SK-N-SH (cell line): ENCODE measurements at regions not wholly inside any gene's neighbourhood (a gene's known extent, or its start where the extent isn't known, plus 50 kb on each side); places are given as distances from the start of the nearest gene placed in this dataset.

Source experiments
- CTCF ChIA-PET: fragments of 300-600, 350-600 bp; formaldehyde crosslinking; extraction: SDS; loops from one replicate; lab custom pipeline; 2021; lab: Yijun Ruan, JAX
- POLR2A ChIA-PET: fragments of 350-600 bp; sonication (Branson Sonifier 250); formaldehyde crosslinking; extraction: SDS; loops from one replicate; lab custom pipeline; 2020; ENCODE audit warnings: antibody characterized with exemption, inconsistent platforms; lab: Yijun Ruan, JAX
- DNase-seq: peaks from one replicate; pipeline ENCODE4 v3.0.0; 2012
- H2AFZ ChIP-seq: fragments of 200-600 bp; sonication (generic); 2 replicates; pipeline ENCODE4 v1.8.1; 2016; ENCODE audit warnings: antibody characterized with exemption, mild to moderate bottlenecking, low read depth
- H3F3A ChIP-seq: fragments of 200-600 bp; sonication (generic); replicated peaks from 2 replicates; pipeline ENCODE3; 2016; ENCODE audit warnings: antibody characterized with exemption, mild to moderate bottlenecking; ENCODE audit not compliant: insufficient read depth
- H3K27ac ChIP-seq, 2 experiments: fragments of 200-500 bp in 1 of 2; fragments of 200-600 bp in 1 of 2; sonication (Bioruptor generic) in 1 of 2; sonication (generic), shearing (Covaris generic) in 1 of 2; 2 replicates each; pipeline versions ENCODE4 v1.5.1 to v1.6.1; 2014 to 2016; ENCODE audit warnings: low read depth in 2 of 2, inconsistent platforms in 1 of 2, low read length in 1 of 2, mild to moderate bottlenecking in 1 of 2, mixed read lengths in 1 of 2
- H3K27me3 ChIP-seq: fragments of 200-600 bp; sonication (generic), shearing (Covaris generic); 2 replicates; pipeline ENCODE4 v1.6.1; 2016; ENCODE audit warnings: mixed run types; ENCODE audit not compliant: insufficient read depth
- H3K36me3 ChIP-seq, 2 experiments: fragments of 200-500 bp in 1 of 2; fragments of 200-600 bp in 1 of 2; sonication (Bioruptor generic) in 1 of 2; sonication (generic) in 1 of 2; replicated peaks in 1 of 2; 2 replicates each; pipeline versions ENCODE3 to v1.5.1; 2014 to 2016; ENCODE audit warnings: low read length in 1 of 2, mild to moderate bottlenecking in 1 of 2; ENCODE audit not compliant: insufficient read depth in 2 of 2, control insufficient read depth in 1 of 2
- H3K4me1 ChIP-seq, 2 experiments: fragments of 200-500 bp in 1 of 2; fragments of 200-600 bp in 1 of 2; sonication (Bioruptor generic) in 1 of 2; sonication (generic), shearing (Covaris generic) in 1 of 2; 2 replicates each; pipeline versions ENCODE4 v1.5.1 to v1.6.1; 2014 to 2016; ENCODE audit warnings: low read depth in 1 of 2, low read length in 1 of 2, mixed run types in 1 of 2; ENCODE audit not compliant: insufficient read depth in 2 of 2, control insufficient read depth in 1 of 2
- H3K4me2 ChIP-seq: fragments of 200-600 bp; sonication (generic), shearing (Covaris generic); 2 replicates; pipeline ENCODE4 v1.6.1; 2017; ENCODE audit warnings: mixed run types
- H3K4me3 ChIP-seq, 2 experiments: fragments of 200-500 bp in 1 of 2; fragments of 200-600 bp in 1 of 2; sonication (Bioruptor generic) in 1 of 2; sonication (generic), shearing (Covaris generic) in 1 of 2; 2 replicates each; pipeline versions ENCODE4 v1.5.1 to v1.8.1; 2014 to 2016; ENCODE audit warnings: low read depth in 2 of 2, inconsistent platforms in 1 of 2, low read length in 1 of 2, mild to moderate bottlenecking in 1 of 2, mixed read lengths in 1 of 2, moderate library complexity in 1 of 2
- H3K79me2 ChIP-seq: fragments of 200-600 bp; sonication (generic); 2 replicates; pipeline ENCODE4 v1.8.1; 2017; ENCODE audit warnings: mild to moderate bottlenecking; ENCODE audit not compliant: insufficient read depth
- H3K9ac ChIP-seq: fragments of 200-600 bp; sonication (generic); 2 replicates; pipeline ENCODE4 v1.6.1; 2017; ENCODE audit warnings: mixed run types
- H3K9me2 ChIP-seq: fragments of 200-600 bp; sonication (generic); 2 replicates; pipeline ENCODE4 v1.6.1; 2017; ENCODE audit warnings: mixed run types
- H3K9me3 ChIP-seq: fragments of 200-600 bp; sonication (generic); 2 replicates; pipeline ENCODE4 v1.6.1; 2017; ENCODE audit warnings: mixed run types, mild to moderate bottlenecking, moderate library complexity
- H4K20me1 ChIP-seq: fragments of 200-600 bp; sonication (generic); 2 replicates; pipeline ENCODE4 v1.6.1; 2017; ENCODE audit warnings: mild to moderate bottlenecking, mixed run types; ENCODE audit not compliant: insufficient read depth
- FOSL2 ChIP-seq: IDR thresholded peaks from 2 replicates; pipeline ENCODE4 v1.4.0; 2012; ENCODE audit warnings: low read depth, mild to moderate bottlenecking, moderate library complexity, borderline replicate concordance
- FOXJ3 ChIP-seq: sonication (generic); formaldehyde crosslinking; IDR thresholded peaks from 2 replicates; pipeline ENCODE4 v1.5.1; 2020; ENCODE audit warnings: mild to moderate bottlenecking, missing genetic modification reagents
- GATA2 ChIP-seq: sonication (generic); formaldehyde crosslinking; IDR thresholded peaks from 2 replicates; pipeline ENCODE4 v1.5.0; 2020; ENCODE audit warnings: mild to moderate bottlenecking, missing genetic modification reagents
- MEF2A ChIP-seq: IDR thresholded peaks from 2 replicates; pipeline ENCODE4 v1.4.0; 2012; ENCODE audit warnings: low read depth, borderline replicate concordance
- MXI1 ChIP-seq: IDR thresholded peaks from 2 replicates; pipeline ENCODE4 v1.6.1; 2012; ENCODE audit warnings: mild to moderate bottlenecking, low read depth, low read length, improper control_type of control experiment
- NRF1 ChIP-seq: IDR thresholded peaks from 2 replicates; pipeline ENCODE4 v1.6.1; 2012; ENCODE audit warnings: low read depth, mild to moderate bottlenecking, low read length
- RAD21 ChIP-seq: IDR thresholded peaks from 2 replicates; pipeline ENCODE4 v1.6.1; 2012; ENCODE audit warnings: mild to moderate bottlenecking, low read length
- RFX5 ChIP-seq: IDR thresholded peaks from 2 replicates; pipeline ENCODE4 v1.6.1; 2012; ENCODE audit warnings: mild to moderate bottlenecking, improper control_type of control experiment, low read length
- SIN3A ChIP-seq: IDR thresholded peaks from 2 replicates; pipeline ENCODE4 v1.6.1; 2012; ENCODE audit warnings: low read depth, mild to moderate bottlenecking, low read length, moderate library complexity, borderline replicate concordance
- TCF12 ChIP-seq: IDR thresholded peaks from 2 replicates; pipeline ENCODE4 v1.4.0; 2012
- YY1 ChIP-seq: IDR thresholded peaks from 2 replicates; pipeline ENCODE4 v1.4.0; 2012; ENCODE audit warnings: low read depth, mild to moderate bottlenecking
- WGBS: methylation state at CpG from one replicate; pipeline ENCODE4 v1.1.6; 2017; ENCODE audit warnings: low lambda C conversion rate; 5-methylcytosine and 5-hydroxymethylcytosine counted together
- TF ChIP-seq, protein P1 (sequence below): IDR thresholded peaks from 2 replicates; pipeline ENCODE4 v1.6.1; 2012; ENCODE audit warnings: mild to moderate bottlenecking, low read depth, low read length, moderate library complexity
- TF ChIP-seq, protein P2 (sequence below): fragments of 200-600 bp; sonication (generic); IDR thresholded peaks from 2 replicates; pipeline ENCODE4 v1.6.1; 2017; ENCODE audit warnings: antibody characterized with exemption, mild to moderate bottlenecking, moderate library complexity
- TF ChIP-seq, protein P3 (sequence below): IDR thresholded peaks from 2 replicates; pipeline ENCODE4 v1.4.0; 2012; ENCODE audit warnings: low read depth

DNA sequence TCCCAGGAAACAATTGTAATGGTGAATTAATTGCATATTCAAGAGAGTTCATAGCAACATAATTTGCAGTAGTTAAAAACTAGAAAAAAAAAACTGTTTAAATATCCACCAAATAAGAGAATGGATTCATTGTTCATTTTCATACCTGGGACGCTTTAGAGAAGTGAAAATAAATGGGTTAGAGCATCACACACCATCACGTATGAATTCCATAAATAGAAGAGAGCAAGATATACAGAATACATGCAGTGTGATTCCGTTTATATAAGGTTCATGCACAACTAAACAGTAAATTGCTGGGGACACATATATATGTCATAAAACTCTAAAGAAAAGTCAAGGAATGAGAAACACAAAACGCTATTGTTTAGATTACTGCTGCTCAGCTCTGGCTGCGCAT, 577.0 kb upstream of the KCNMB2 start:
- WGBS = 94% methylated on average over 5 of the region's 5 CpGs
- CTCF ChIA-PET = interaction anchor here (0.7 kb wide), 1 partner anchor 379 kb away, joined by 3 read pairs; no protein-coding TSS in a partner anchor

More for the DNA sequence above, 577.0 kb upstream of the KCNMB2 start:
- H3K4me3 ChIP-seq = no peak overlapping the region
- H4K20me1 ChIP-seq = no peaks in the 10 kb centered on the region
- H3K27ac ChIP-seq = no peak overlapping the region
- TF ChIP-seq MXI1 = no peak
- TF ChIP-seq NRF1 = no peak
- TF ChIP-seq GATA2 (CRISPR knock-in tag) = no peak
- no peak for TF ChIP-seq MEF2A
- TF ChIP-seq RAD21 = no peak
- TF ChIP-seq TCF12 = no peak
- TF ChIP-seq RFX5 = no peak
- TF ChIP-seq, protein P1, sequence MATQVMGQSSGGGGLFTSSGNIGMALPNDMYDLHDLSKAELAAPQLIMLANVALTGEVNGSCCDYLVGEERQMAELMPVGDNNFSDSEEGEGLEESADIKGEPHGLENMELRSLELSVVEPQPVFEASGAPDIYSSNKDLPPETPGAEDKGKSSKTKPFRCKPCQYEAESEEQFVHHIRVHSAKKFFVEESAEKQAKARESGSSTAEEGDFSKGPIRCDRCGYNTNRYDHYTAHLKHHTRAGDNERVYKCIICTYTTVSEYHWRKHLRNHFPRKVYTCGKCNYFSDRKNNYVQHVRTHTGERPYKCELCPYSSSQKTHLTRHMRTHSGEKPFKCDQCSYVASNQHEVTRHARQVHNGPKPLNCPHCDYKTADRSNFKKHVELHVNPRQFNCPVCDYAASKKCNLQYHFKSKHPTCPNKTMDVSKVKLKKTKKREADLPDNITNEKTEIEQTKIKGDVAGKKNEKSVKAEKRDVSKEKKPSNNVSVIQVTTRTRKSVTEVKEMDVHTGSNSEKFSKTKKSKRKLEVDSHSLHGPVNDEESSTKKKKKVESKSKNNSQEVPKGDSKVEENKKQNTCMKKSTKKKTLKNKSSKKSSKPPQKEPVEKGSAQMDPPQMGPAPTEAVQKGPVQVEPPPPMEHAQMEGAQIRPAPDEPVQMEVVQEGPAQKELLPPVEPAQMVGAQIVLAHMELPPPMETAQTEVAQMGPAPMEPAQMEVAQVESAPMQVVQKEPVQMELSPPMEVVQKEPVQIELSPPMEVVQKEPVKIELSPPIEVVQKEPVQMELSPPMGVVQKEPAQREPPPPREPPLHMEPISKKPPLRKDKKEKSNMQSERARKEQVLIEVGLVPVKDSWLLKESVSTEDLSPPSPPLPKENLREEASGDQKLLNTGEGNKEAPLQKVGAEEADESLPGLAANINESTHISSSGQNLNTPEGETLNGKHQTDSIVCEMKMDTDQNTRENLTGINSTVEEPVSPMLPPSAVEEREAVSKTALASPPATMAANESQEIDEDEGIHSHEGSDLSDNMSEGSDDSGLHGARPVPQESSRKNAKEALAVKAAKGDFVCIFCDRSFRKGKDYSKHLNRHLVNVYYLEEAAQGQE = no peak
- TF ChIP-seq, protein P2, sequence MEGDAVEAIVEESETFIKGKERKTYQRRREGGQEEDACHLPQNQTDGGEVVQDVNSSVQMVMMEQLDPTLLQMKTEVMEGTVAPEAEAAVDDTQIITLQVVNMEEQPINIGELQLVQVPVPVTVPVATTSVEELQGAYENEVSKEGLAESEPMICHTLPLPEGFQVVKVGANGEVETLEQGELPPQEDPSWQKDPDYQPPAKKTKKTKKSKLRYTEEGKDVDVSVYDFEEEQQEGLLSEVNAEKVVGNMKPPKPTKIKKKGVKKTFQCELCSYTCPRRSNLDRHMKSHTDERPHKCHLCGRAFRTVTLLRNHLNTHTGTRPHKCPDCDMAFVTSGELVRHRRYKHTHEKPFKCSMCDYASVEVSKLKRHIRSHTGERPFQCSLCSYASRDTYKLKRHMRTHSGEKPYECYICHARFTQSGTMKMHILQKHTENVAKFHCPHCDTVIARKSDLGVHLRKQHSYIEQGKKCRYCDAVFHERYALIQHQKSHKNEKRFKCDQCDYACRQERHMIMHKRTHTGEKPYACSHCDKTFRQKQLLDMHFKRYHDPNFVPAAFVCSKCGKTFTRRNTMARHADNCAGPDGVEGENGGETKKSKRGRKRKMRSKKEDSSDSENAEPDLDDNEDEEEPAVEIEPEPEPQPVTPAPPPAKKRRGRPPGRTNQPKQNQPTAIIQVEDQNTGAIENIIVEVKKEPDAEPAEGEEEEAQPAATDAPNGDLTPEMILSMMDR = no peak
- TF ChIP-seq, protein P3, sequence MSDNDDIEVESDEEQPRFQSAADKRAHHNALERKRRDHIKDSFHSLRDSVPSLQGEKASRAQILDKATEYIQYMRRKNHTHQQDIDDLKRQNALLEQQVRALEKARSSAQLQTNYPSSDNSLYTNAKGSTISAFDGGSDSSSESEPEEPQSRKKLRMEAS = no peak
- TF ChIP-seq YY1 = no peak
- TF ChIP-seq FOSL2 = no peak
- no peak for TF ChIP-seq FOXJ3 (CRISPR knock-in tag)
- TF ChIP-seq SIN3A = no peak
- TF ChIP-seq, all 33 proteins: peak for 0
- no peak for DNase-seq
- Histone ChIP-seq H3F3A (no peaks in the 10 kb centered on the region), H2AFZ (no peak overlapping the region), H3K36me3 (no peaks in the 10 kb centered on the region), H3K9ac (no peak overlapping the region), H3K79me2 (no peaks in the 10 kb centered on the region), H3K9me2 (no peaks in the 10 kb centered on the region), H3K27me3 (no peaks in the 10 kb centered on the region), H3K4me1 (no peaks in the 10 kb centered on the region), H3K4me2 (no peak overlapping the region), H3K9me3 (no peaks in the 10 kb centered on the region)
- POLR2A ChIA-PET = no interaction called here
